Testis (tissue), 2 donors: ENCODE measurements at regions not wholly inside any gene's neighbourhood (a gene's known extent, or its start where the extent isn't known, plus 50 kb on each side); places are given as distances from the start of the nearest gene placed in this dataset.

ENCODE experiments used
- CTCF ChIP-seq, 3 experiments: fragments of 450-650 bp in 2 of 3; fragments of 200-600 bp in 1 of 3; sonication (generic) in 1 of 3; IDR thresholded peaks; one replicate each; pipeline ENCODE4 v1.5.1; 2016 to 2019; ENCODE audit warnings: antibody characterized with exemption in 3 of 3, mild to moderate bottlenecking in 2 of 3, moderate library complexity in 1 of 3
- POLR2A ChIP-seq: fragments of 450-650 bp; IDR thresholded peaks from one replicate; pipeline ENCODE4 v1.6.1; 2017; ENCODE audit warnings: antibody characterized with exemption, mild to moderate bottlenecking, moderate library complexity

- TF ChIP-seq CTCF (IDR thresholded peaks at IDR 0.05) (no peak), POLR2A (no peak)
Observed at GRCh38 chr3:84891851-84892250, 66.9 kb upstream of the CADM2 start.
